Activated T-helper 2 cell treated with anti-CD3 and anti-CD28 coated beads, Interferon-gamma antibody, Interleukin-2, Interleukin-4, amounts not matched to agents 10 μg/mL and 5 μg/mL and 100 μg/mL, durations not matched to agents 14 hours and 24 hours and 36 hours (primary cell): ENCODE measurements at regions not wholly inside any gene's neighbourhood (a gene's known extent, or its start where the extent isn't known, plus 50 kb on each side); places are given as distances from the start of the nearest gene placed in this dataset.
"Not testable (repeated sequence)": the region's sequence is repeated elsewhere in the genome, so short reads cannot be mapped to it uniquely, and the experiment has no call there.

Source experiments
- DNase-seq: peaks from one replicate; pipeline ENCODE4 v3.0.0; 2021; ENCODE audit warnings: low spot score
- H3K27ac Mint-ChIP-seq: one replicate; pipeline ENCODE4 v1.8.0; 2021; ENCODE audit warnings: mixed read lengths
- H3K27me3 Mint-ChIP-seq: one replicate; pipeline ENCODE4 v1.8.0; 2021; ENCODE audit warnings: low read depth, mixed read lengths
- H3K36me3 Mint-ChIP-seq: one replicate; pipeline ENCODE4 v1.8.0; 2021; ENCODE audit warnings: low read depth, mixed read lengths
- H3K4me1 Mint-ChIP-seq: one replicate; pipeline ENCODE4 v1.8.0; 2021; ENCODE audit warnings: low read depth, mixed read lengths
- H3K4me3 Mint-ChIP-seq: one replicate; pipeline ENCODE4 v1.8.0; 2021; ENCODE audit warnings: low read depth, mild to moderate bottlenecking, moderate library complexity, mixed read lengths
- H3K9me3 Mint-ChIP-seq: one replicate; pipeline ENCODE4 v1.8.0; 2021; ENCODE audit warnings: mixed read lengths
- intact Hi-C: fragments of 100-400 bp; cut with micrococcal nuclease; formaldehyde crosslinking; loops from one replicate; pipeline ENCODE4 v1.15.1; 2023

- H3K27me3 Mint-ChIP-seq, H3K27ac Mint-ChIP-seq, intact Hi-C loops, H3K36me3 Mint-ChIP-seq, H3K4me3 Mint-ChIP-seq, H3K4me1 Mint-ChIP-seq, DNase-seq, H3K9me3 Mint-ChIP-seq: not testable (repeated sequence)
Measured at GRCh38 chr7:150158696-150159095, 164.5 kb upstream of the LRRC61 start.

GRCh38 chr7:150169515-150169914, 153.6 kb upstream of the LRRC61 start:
- intact Hi-C loops, H3K9me3 Mint-ChIP-seq, H3K27ac Mint-ChIP-seq, H3K36me3 Mint-ChIP-seq, H3K4me1 Mint-ChIP-seq, DNase-seq, H3K27me3 Mint-ChIP-seq, H3K4me3 Mint-ChIP-seq: not testable (repeated sequence)

GRCh38 chr7:150169943-150170490, 153.1 kb upstream of the LRRC61 start:
- H3K27me3 Mint-ChIP-seq, H3K4me3 Mint-ChIP-seq, H3K4me1 Mint-ChIP-seq, H3K27ac Mint-ChIP-seq, intact Hi-C loops, DNase-seq, H3K9me3 Mint-ChIP-seq, H3K36me3 Mint-ChIP-seq: not testable (repeated sequence)

- H3K4me3 Mint-ChIP-seq, H3K9me3 Mint-ChIP-seq, H3K4me1 Mint-ChIP-seq, H3K27ac Mint-ChIP-seq, intact Hi-C loops, H3K36me3 Mint-ChIP-seq, DNase-seq, H3K27me3 Mint-ChIP-seq: not testable (repeated sequence)
Measured at GRCh38 chr7:150183602-150184001, 139.6 kb upstream of the LRRC61 start.

- H3K27ac Mint-ChIP-seq, H3K4me3 Mint-ChIP-seq, intact Hi-C loops, H3K36me3 Mint-ChIP-seq, DNase-seq, H3K4me1 Mint-ChIP-seq, H3K9me3 Mint-ChIP-seq, H3K27me3 Mint-ChIP-seq: not testable (repeated sequence)
Measured at GRCh38 chr7:150189963-150190362, 133.2 kb upstream of the LRRC61 start.

- DNase-seq, H3K9me3 Mint-ChIP-seq, H3K4me1 Mint-ChIP-seq, H3K27ac Mint-ChIP-seq, H3K36me3 Mint-ChIP-seq, intact Hi-C loops, H3K4me3 Mint-ChIP-seq: not testable (repeated sequence)
- peaks cover 11% of the 10 kb centered on the region for H3K27me3 Mint-ChIP-seq
Measured at GRCh38 chr7:150192541-150192940, 130.6 kb upstream of the LRRC61 start.

- H3K4me3 Mint-ChIP-seq, H3K9me3 Mint-ChIP-seq, DNase-seq, H3K27ac Mint-ChIP-seq, intact Hi-C loops, H3K36me3 Mint-ChIP-seq, H3K4me1 Mint-ChIP-seq: not testable (repeated sequence)
- peaks cover 11% of the 10 kb centered on the region for H3K27me3 Mint-ChIP-seq
Measured at GRCh38 chr7:150193866-150194265, 129.3 kb upstream of the LRRC61 start.
